BLaER1 treated with 17β-estradiol and CSF1 and Interleukin-3, amounts not matched to agents 10 nM and 100 nM (cell line): ENCODE measurements at regions not wholly inside any gene's neighbourhood (a gene's known extent, or its start where the extent isn't known, plus 50 kb on each side); places are given as distances from the start of the nearest gene placed in this dataset.

ENCODE experiments used
- H3K27ac ChIP-seq, 11 experiments: shearing (Covaris generic); formaldehyde crosslinking; 2 replicates each; pipeline ENCODE4 v1.8.1; 2022
- H3K27me3 ChIP-seq, 11 experiments: shearing (Covaris generic); formaldehyde crosslinking; 2 replicates each; pipeline ENCODE4 v1.8.1; 2022
- H3K36me3 ChIP-seq, 11 experiments: shearing (Covaris generic); formaldehyde crosslinking; 2 replicates each; pipeline ENCODE4 v1.8.1; 2022
- H3K4me1 ChIP-seq, 10 experiments: shearing (Covaris generic); formaldehyde crosslinking; 2 replicates each; pipeline ENCODE4 v1.8.1; 2022
- H3K4me2 ChIP-seq, 11 experiments: shearing (Covaris generic); formaldehyde crosslinking; 2 replicates each; pipeline ENCODE4 v1.8.1; 2022
- H3K4me3 ChIP-seq, 10 experiments: shearing (Covaris generic); formaldehyde crosslinking; 2 replicates each; pipeline ENCODE4 v1.8.1; 2022
- H3K9ac ChIP-seq, 11 experiments: shearing (Covaris generic); formaldehyde crosslinking; 2 replicates each; pipeline ENCODE4 v1.8.1; 2022
- H3K9me3 ChIP-seq, 11 experiments: shearing (Covaris generic); formaldehyde crosslinking; replicated peaks in 1 of 11; 2 replicates each; pipeline ENCODE4 v1.8.1; 2022
- H4K20me1 ChIP-seq, 11 experiments: shearing (Covaris generic); formaldehyde crosslinking; 2 replicates each; pipeline ENCODE4 v1.8.1; 2022
- Cebpa-rat ChIP-seq, 11 experiments: shearing (Covaris generic); IDR thresholded peaks; 2 replicates each; pipeline ENCODE4 v1.8.1; 2022

DNA sequence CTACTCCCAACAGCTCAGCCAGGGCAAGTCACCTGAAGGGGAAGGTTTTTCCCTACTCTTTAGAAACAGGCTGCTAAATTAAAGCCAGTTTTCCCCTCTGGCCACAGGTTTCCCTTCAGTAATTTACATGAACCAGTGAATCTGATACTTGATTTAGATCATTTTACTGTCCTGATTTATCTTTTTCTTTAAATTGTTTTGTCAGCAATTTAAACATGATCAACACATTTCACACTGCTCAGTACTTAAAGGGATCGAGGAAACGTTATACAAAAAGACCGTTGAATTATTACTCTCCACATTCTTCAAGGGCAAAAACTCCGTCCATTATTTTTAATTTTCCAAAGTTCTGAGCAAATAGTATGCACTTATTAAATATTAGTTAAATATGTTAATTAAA, 1165.7 kb upstream of the GYPC start:
- H4K20me1 ChIP-seq = no peaks in the 10 kb centered on the region
- no peak overlapping the region for H3K27ac ChIP-seq
- H3K9ac ChIP-seq = no peak overlapping the region
- no peak for TF ChIP-seq Cebpa-rat (IDR thresholded peaks at IDR 0.05)
- no peak overlapping the region for H3K4me3 ChIP-seq
- H3K4me1 ChIP-seq = no peaks in the 10 kb centered on the region
- no peaks in the 10 kb centered on the region for H3K27me3 ChIP-seq
- no peak overlapping the region for H3K4me2 ChIP-seq
- no peaks in the 10 kb centered on the region for H3K36me3 ChIP-seq
- peaks cover 0 to 7% (median 0%) of the 10 kb centered on the region in 11 experiments; a peak in 1 of 22 replicates for H3K9me3 ChIP-seq

- H3K9me3 ChIP-seq = peaks cover 0 to 7% (median 0%) of the 10 kb centered on the region in 11 experiments; a peak in 1 of 22 replicates
- no peak overlapping the region for H3K4me2 ChIP-seq
- H4K20me1 ChIP-seq = no peaks in the 10 kb centered on the region
- no peak for TF ChIP-seq Cebpa-rat (IDR thresholded peaks at IDR 0.05)
- H3K4me3 ChIP-seq = no peak overlapping the region
- H3K27ac ChIP-seq = no peak overlapping the region
- H3K36me3 ChIP-seq = no peaks in the 10 kb centered on the region
- H3K4me1 ChIP-seq = no peaks in the 10 kb centered on the region
- no peak overlapping the region for H3K9ac ChIP-seq
- no peaks in the 10 kb centered on the region for H3K27me3 ChIP-seq
Measured at GRCh38 chr2:125491663-125492062, 1164.3 kb upstream of the GYPC start.

DNA sequence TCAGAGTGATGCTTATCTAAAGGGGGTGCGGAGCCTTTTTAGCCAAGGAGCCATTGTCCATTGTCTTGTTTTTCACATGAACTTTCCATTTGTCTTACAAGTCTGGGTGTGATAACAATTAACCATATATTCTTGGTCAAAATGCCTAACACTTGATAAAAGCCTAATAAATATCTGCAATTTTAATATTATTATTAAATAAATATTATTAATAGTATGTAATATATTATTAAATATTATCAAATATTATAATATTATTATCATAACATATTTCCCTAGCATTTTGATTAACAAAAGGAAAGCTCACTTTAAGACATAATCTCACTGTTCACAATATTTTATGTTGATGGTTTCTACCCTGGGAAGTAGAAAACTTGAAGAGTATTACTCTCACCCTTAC, 1143.6 kb upstream of the GYPC start:
- H4K20me1 ChIP-seq = no peaks in the 10 kb centered on the region
- H3K9me3 ChIP-seq = no peaks in the 10 kb centered on the region; a peak in 1 of 22 replicates
- H3K4me1 ChIP-seq = no peaks in the 10 kb centered on the region; a peak in 1 of 20 replicates
- H3K36me3 ChIP-seq = no peaks in the 10 kb centered on the region
- no peak for TF ChIP-seq Cebpa-rat (IDR thresholded peaks at IDR 0.05)
- no peak overlapping the region for H3K27ac ChIP-seq
- H3K27me3 ChIP-seq = no peaks in the 10 kb centered on the region
- no peak overlapping the region for H3K9ac ChIP-seq
- H3K4me2 ChIP-seq = no peak overlapping the region
- H3K4me3 ChIP-seq = no peak overlapping the region

GRCh38 chr2:125516496-125517109, 1139.4 kb upstream of the GYPC start:
- Histone ChIP-seq H3K4me2 (no peak overlapping the region), H3K36me3 (no peaks in the 10 kb centered on the region), H4K20me1 (no peaks in the 10 kb centered on the region), H3K27me3 (no peaks in the 10 kb centered on the region), H3K27ac (no peak overlapping the region), H3K9ac (no peak overlapping the region), H3K4me1 (no peaks in the 10 kb centered on the region), H3K9me3 (no peaks in the 10 kb centered on the region; a peak in 1 of 22 replicates), H3K4me3 (no peak overlapping the region)
- TF ChIP-seq Cebpa-rat (IDR thresholded peaks at IDR 0.05) = no peak

GRCh38 chr2:125526093-125526492, 1129.9 kb upstream of the GYPC start:
- TF ChIP-seq Cebpa-rat (IDR thresholded peaks at IDR 0.05) = no peak
- Histone ChIP-seq H3K36me3 (no peaks in the 10 kb centered on the region), H4K20me1 (no peaks in the 10 kb centered on the region), H3K4me3 (no peak overlapping the region), H3K9ac (no peak overlapping the region), H3K9me3 (no peaks in the 10 kb centered on the region), H3K4me2 (no peak overlapping the region), H3K4me1 (no peaks in the 10 kb centered on the region), H3K27ac (no peak overlapping the region), H3K27me3 (no peaks in the 10 kb centered on the region)

- H3K9ac ChIP-seq = no peak overlapping the region
- H3K27ac ChIP-seq = no peak overlapping the region
- no peaks in the 10 kb centered on the region for H3K9me3 ChIP-seq
- H3K4me1 ChIP-seq = no peaks in the 10 kb centered on the region
- no peak overlapping the region for H3K4me2 ChIP-seq
- no peaks in the 10 kb centered on the region for H4K20me1 ChIP-seq
- H3K27me3 ChIP-seq = no peaks in the 10 kb centered on the region
- H3K36me3 ChIP-seq = no peaks in the 10 kb centered on the region
- TF ChIP-seq Cebpa-rat (IDR thresholded peaks at IDR 0.05) = peak in 2 of 11 experiments; percentile 22 to 43; a peak in 4 of 22 replicates
- no peak overlapping the region for H3K4me3 ChIP-seq
Measured at GRCh38 chr2:125535089-125535488, 1120.9 kb upstream of the GYPC start.

DNA sequence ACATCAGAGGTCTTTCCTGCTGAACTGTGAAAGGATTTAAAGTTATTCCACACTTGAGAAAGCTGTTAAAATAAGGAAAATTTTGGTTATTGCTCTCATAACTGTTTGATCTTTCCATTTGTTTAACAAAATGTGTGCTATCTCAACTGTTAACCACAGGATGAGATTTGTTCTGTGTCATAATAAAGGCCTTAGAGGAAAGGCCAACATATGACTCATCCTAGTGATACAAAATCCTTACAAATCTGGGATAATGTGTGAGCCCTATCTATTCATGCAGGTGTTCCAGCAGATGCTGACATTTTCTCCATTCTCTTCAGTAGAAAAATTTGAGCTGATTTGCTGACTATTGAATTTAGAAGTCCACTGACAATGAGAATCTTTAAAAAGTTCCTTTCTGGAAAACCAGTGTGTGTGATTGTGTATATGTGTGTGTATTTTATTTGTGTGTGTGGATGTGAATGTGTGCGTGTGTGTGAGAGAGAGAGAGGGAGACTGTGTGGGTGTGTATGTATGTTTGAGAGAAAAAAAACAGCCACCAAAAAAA, 1111.9 kb upstream of the GYPC start:
- Histone ChIP-seq H3K27me3 (no peaks in the 10 kb centered on the region), H3K36me3 (no peaks in the 10 kb centered on the region), H3K9ac (no peak overlapping the region), H3K4me2 (no peak overlapping the region), H4K20me1 (no peaks in the 10 kb centered on the region), H3K4me3 (no peak overlapping the region), H3K27ac (no peak overlapping the region), H3K4me1 (no peaks in the 10 kb centered on the region), H3K9me3 (no peaks in the 10 kb centered on the region)
- no peak for TF ChIP-seq Cebpa-rat (IDR thresholded peaks at IDR 0.05)

- H3K36me3 ChIP-seq = no peaks in the 10 kb centered on the region
- H3K27ac ChIP-seq = no peak overlapping the region
- H3K9me3 ChIP-seq = no peaks in the 10 kb centered on the region; a peak in 1 of 22 replicates
- no peak overlapping the region for H3K4me2 ChIP-seq
- H3K4me3 ChIP-seq = no peak overlapping the region
- H3K9ac ChIP-seq = no peak overlapping the region
- no peak for TF ChIP-seq Cebpa-rat (IDR thresholded peaks at IDR 0.05)
- no peaks in the 10 kb centered on the region for H3K27me3 ChIP-seq
- H4K20me1 ChIP-seq = no peaks in the 10 kb centered on the region
- H3K4me1 ChIP-seq = peaks cover 0 to 10% (median 3%) of the 10 kb centered on the region in 10 experiments; a peak in 6 of 20 replicates
Measured at GRCh38 chr2:125553768-125554167, 1102.2 kb upstream of the GYPC start.

DNA sequence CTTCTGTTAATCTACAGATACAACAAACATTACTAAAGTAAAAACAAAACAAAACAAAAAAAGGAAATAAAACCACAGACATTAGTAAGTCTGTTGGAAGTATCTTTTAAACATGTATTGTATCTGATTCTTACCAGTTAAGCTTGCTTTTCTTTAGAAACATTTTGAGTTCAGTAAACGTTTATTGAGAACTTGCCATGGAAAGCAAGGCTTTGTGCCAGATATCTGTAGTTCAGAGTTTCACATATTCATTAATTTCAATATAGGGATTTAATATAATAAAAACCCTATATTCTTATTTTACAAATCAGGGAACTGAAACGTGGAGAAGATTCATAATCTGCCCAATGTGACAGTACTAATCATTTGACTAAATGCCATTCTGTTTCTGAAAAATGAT, 1101.0 kb upstream of the GYPC start:
- H4K20me1 ChIP-seq = no peaks in the 10 kb centered on the region
- TF ChIP-seq Cebpa-rat (IDR thresholded peaks at IDR 0.05) = no peak
- no peak overlapping the region for H3K27ac ChIP-seq
- H3K36me3 ChIP-seq = no peaks in the 10 kb centered on the region
- H3K27me3 ChIP-seq = no peaks in the 10 kb centered on the region
- H3K4me1 ChIP-seq = peaks cover 0 to 10% (median 3%) of the 10 kb centered on the region in 10 experiments; a peak in 6 of 20 replicates
- H3K4me2 ChIP-seq = no peak overlapping the region
- H3K4me3 ChIP-seq = no peak overlapping the region
- no peak overlapping the region for H3K9ac ChIP-seq
- H3K9me3 ChIP-seq = no peaks in the 10 kb centered on the region; a peak in 1 of 22 replicates

DNA sequence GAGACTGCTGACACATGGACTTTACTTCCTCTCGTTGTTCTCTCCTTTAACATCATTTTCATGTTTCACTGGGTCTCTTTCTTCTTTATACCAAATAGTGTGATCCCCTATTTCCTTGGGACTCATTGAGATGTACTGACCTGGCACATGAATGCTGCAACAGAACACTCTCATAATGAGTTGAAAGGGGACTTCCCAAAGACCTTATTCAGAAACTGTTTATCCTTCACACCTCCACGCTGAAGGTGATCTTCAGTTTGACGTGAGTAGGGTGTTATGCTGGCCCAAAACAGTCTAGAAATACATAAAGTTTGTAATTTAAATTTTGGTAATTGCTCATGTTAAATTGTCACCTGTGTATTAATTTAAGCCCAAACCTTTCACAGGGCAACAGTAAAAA, 1096.8 kb upstream of the GYPC start:
- no peaks in the 10 kb centered on the region for H3K27me3 ChIP-seq
- H4K20me1 ChIP-seq = no peaks in the 10 kb centered on the region
- no peaks in the 10 kb centered on the region; a peak in 1 of 22 replicates for H3K9me3 ChIP-seq
- H3K27ac ChIP-seq = no peak overlapping the region
- TF ChIP-seq Cebpa-rat (IDR thresholded peaks at IDR 0.05) = no peak
- peaks cover 0 to 10% (median 3%) of the 10 kb centered on the region in 10 experiments; a peak in 6 of 20 replicates for H3K4me1 ChIP-seq
- no peak overlapping the region for H3K4me3 ChIP-seq
- H3K4me2 ChIP-seq = no peak overlapping the region
- no peak overlapping the region for H3K9ac ChIP-seq
- H3K36me3 ChIP-seq = no peaks in the 10 kb centered on the region
